ENCODE measurements at regions not wholly inside any gene's neighbourhood (a gene's known extent, or its start where the extent isn't known, plus 50 kb on each side); places are given as distances from the start of the nearest gene placed in this dataset.

DNA sequence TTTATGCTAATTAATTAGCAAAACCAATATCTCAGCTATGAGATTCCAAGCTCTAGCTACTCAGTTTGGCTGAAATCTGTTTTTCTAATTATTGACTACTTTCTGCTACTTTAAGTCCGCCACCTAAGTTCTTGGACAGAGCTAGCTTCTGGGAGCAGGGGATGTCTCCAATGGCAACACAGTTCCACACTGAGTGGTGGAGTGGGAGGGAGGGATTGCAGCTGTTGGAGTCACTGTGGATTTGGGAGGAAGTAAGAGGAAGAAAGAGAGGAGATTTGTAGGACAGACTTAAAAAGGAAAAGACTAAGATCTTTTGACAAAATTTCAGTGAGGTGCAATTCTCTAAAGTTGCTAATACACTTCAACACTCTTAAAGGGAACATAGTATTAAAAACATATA lies 450.8 kb downstream of the NFIB start:
- in situ Hi-C loops (cut with MboI), result no loop called here

More for the DNA sequence above, 450.8 kb downstream of the NFIB start:
- ATAC-seq (no peak), FAIRE-seq (no peak), DNase-seq (ENCODE audit: extremely low read depth in 1 of 4, low spot score in 3 of 4) (no peak)
- Histone ChIP-seq H3K4me1 (replicated peaks in 1 of 2; ENCODE audit: control insufficient read depth in 2 of 2, insufficient read depth in 2 of 2, low read length in 2 of 2) (no peaks in the 10 kb centered on the region), H4K20me1 (replicated peaks; ENCODE audit: control insufficient read depth, insufficient read depth, low read length) (no peaks in the 10 kb centered on the region), H3K9ac (ENCODE audit: insufficient read depth in 1 of 2, low read depth in 2 of 2, low read length in 2 of 2) (no peak overlapping the region), H3K4me2 (ENCODE audit: insufficient read depth, low read length) (no peak overlapping the region), H3K27ac (ENCODE audit: extremely low read depth, low read depth, low read length) (no peak overlapping the region), H3K27me3 (ENCODE audit: control insufficient read depth in 2 of 2, insufficient read depth in 2 of 2, low read length in 2 of 2) (no peaks in the 10 kb centered on the region), H3K36me3 (ENCODE audit: control insufficient read depth, insufficient read depth, low read length) (no peaks in the 10 kb centered on the region), H2AFZ (ENCODE audit: low read depth, low read length) (no peak overlapping the region), H3K4me3 (no peak overlapping the region), H3K79me2 (ENCODE audit: control insufficient read depth, insufficient read depth, low read length) (no peaks in the 10 kb centered on the region), H3K9me3 (replicated peaks; ENCODE audit: control insufficient read depth, insufficient read depth, low read depth, low read length) (no peaks in the 10 kb centered on the region), H3K9me1 (ENCODE audit: control insufficient read depth, insufficient read depth, low read length) (no peaks in the 10 kb centered on the region)
- TF ChIP-seq, protein P1, sequence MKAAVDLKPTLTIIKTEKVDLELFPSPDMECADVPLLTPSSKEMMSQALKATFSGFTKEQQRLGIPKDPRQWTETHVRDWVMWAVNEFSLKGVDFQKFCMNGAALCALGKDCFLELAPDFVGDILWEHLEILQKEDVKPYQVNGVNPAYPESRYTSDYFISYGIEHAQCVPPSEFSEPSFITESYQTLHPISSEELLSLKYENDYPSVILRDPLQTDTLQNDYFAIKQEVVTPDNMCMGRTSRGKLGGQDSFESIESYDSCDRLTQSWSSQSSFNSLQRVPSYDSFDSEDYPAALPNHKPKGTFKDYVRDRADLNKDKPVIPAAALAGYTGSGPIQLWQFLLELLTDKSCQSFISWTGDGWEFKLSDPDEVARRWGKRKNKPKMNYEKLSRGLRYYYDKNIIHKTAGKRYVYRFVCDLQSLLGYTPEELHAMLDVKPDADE (conservative IDR thresholded peaks at IDR 0.05; ENCODE audit: control insufficient read depth, low read depth, low read length), result no peak
- no peak for TF ChIP-seq RERE (CRISPR knock-in tag; IDR thresholded peaks at IDR 0.05; ENCODE audit: borderline replicate concordance)
- TF ChIP-seq AFF4 (CRISPR knock-in tag; IDR thresholded peaks at IDR 0.05), result no peak
- no peak for TF ChIP-seq TAF1 (IDR thresholded peaks at IDR 0.05; ENCODE audit: control insufficient read depth, extremely low read depth, insufficient read depth, low read length, severe bottlenecking)
- no peak for TF ChIP-seq CBFA2T3 (IDR thresholded peaks at IDR 0.05)
- TF ChIP-seq MCM7 (IDR thresholded peaks at IDR 0.05), result no peak
- TF ChIP-seq CREB1 (IDR thresholded peaks at IDR 0.05), result no peak
- no peak for TF ChIP-seq CREB1 (CRISPR knock-in tag; IDR thresholded peaks at IDR 0.05)
- no peak for TF ChIP-seq ATF1 (CRISPR knock-in tag; IDR thresholded peaks at IDR 0.05)
- TF ChIP-seq ATF1 (tag; IDR thresholded peaks at IDR 0.05), result no peak
- no peak for TF ChIP-seq ZNF253 (CRISPR knock-in tag; conservative IDR thresholded peaks at IDR 0.05)
- no peak for TF ChIP-seq ZNF766 (CRISPR knock-in tag; conservative IDR thresholded peaks at IDR 0.05)
- no peak for TF ChIP-seq GATAD2A (IDR thresholded peaks at IDR 0.05)
- TF ChIP-seq RB1 (IDR thresholded peaks at IDR 0.05; ENCODE audit: low read depth), result no peak
- CTCF ChIA-PET (ENCODE audit: low intra/inter-chr PET ratio), result no interaction called here
- 0% methylated on average over 1 of the region's 1 CpG for WGBS (ENCODE audit: insufficient coverage, low coverage, missing lambda C conversion rate)
- intact Hi-C loops (cut with micrococcal nuclease), result no loop called here
- BruUV-seq (replicated peaks), result no TSS peak
- POLR2A ChIA-PET, result no interaction called here

Data from K562 (cell line).